Liver (tissue), 8 donors: ENCODE measurements at regions not wholly inside any gene's neighbourhood (a gene's known extent, or its start where the extent isn't known, plus 50 kb on each side); places are given as distances from the start of the nearest gene placed in this dataset.

ENCODE experiments used
- DNase-seq: peaks from one replicate; pipeline ENCODE4 v3.0.0-alpha.2; 2017; ENCODE audit warnings: low spot score
- H3K27ac ChIP-seq, 2 donors: one replicate each; pipeline ENCODE4 v1.7.0; 2013; ENCODE audit warnings: inconsistent platforms in 2 of 2, low read length in 2 of 2, control low read depth in 1 of 2, low read depth in 1 of 2, mild to moderate bottlenecking in 1 of 2
- H3K27me3 ChIP-seq, 4 donors: one replicate each; pipeline versions ENCODE4 v1.6.1 to v1.7.0; 2013; ENCODE audit warnings: low read length in 3 of 4, inconsistent platforms in 1 of 4, mild to moderate bottlenecking in 1 of 4, moderate library complexity in 1 of 4; ENCODE audit not compliant: control insufficient read depth in 4 of 4, insufficient read depth in 4 of 4
- H3K36me3 ChIP-seq, 4 donors: one replicate each; pipeline versions ENCODE4 v1.6.1 to v1.7.0; 2013; ENCODE audit warnings: low read length in 3 of 4, mild to moderate bottlenecking in 3 of 4, low read depth in 1 of 4, moderate library complexity in 1 of 4; ENCODE audit not compliant: control insufficient read depth in 4 of 4, insufficient read depth in 3 of 4
- H3K4me1 ChIP-seq, 4 donors: one replicate each; pipeline versions ENCODE4 v1.6.1 to v1.7.0; 2013; ENCODE audit warnings: low read length in 3 of 4, mild to moderate bottlenecking in 3 of 4, moderate library complexity in 1 of 4; ENCODE audit not compliant: control insufficient read depth in 4 of 4, insufficient read depth in 4 of 4
- H3K4me3 ChIP-seq, 3 donors: one replicate each; pipeline versions ENCODE4 v1.6.1 to v1.7.0; 2013; ENCODE audit warnings: low read length in 3 of 3, control low read depth in 1 of 3, low read depth in 1 of 3, mild to moderate bottlenecking in 1 of 3
- H3K9ac ChIP-seq, 2 donors: one replicate each; pipeline ENCODE4 v1.7.0; 2013; ENCODE audit warnings: low read length in 2 of 2, mild to moderate bottlenecking in 2 of 2, moderate library complexity in 2 of 2, control low read depth in 1 of 2, low read depth in 1 of 2
- H3K9me3 ChIP-seq, 4 donors: one replicate each; pipeline versions ENCODE4 v1.6.1 to v1.7.0; 2013; ENCODE audit warnings: low read length in 3 of 4; ENCODE audit not compliant: control insufficient read depth in 4 of 4
- EGR1 ChIP-seq, 2 donors: IDR thresholded peaks; 2 replicates each; pipeline ENCODE4 v1.6.1; 2016 to 2018; ENCODE audit warnings: antibody characterized with exemption in 2 of 2, low read depth in 2 of 2
- FOXA2 ChIP-seq: IDR thresholded peaks from 2 replicates; pipeline ENCODE4 v1.6.1; 2016; ENCODE audit warnings: antibody characterized with exemption
- GABPA ChIP-seq, 2 donors: IDR thresholded peaks in 1 of 2; conservative IDR thresholded peaks in 1 of 2; 2 replicates each; pipeline ENCODE4 v1.6.1; 2016; ENCODE audit warnings: antibody characterized with exemption in 2 of 2, mild to moderate bottlenecking in 1 of 2, moderate library complexity in 1 of 2
- HNF4A ChIP-seq, 2 donors: conservative IDR thresholded peaks; 2 replicates each; pipeline ENCODE4 v1.6.1; 2016; ENCODE audit warnings: antibody characterized with exemption in 2 of 2, mild to moderate bottlenecking in 2 of 2
- HNF4G ChIP-seq: IDR thresholded peaks from 2 replicates; pipeline ENCODE4 v1.6.1; 2016; ENCODE audit warnings: antibody characterized with exemption
- JUND ChIP-seq, 2 donors: IDR thresholded peaks; 2 replicates each; pipeline ENCODE4 v1.6.1; 2016; ENCODE audit warnings: antibody characterized with exemption in 2 of 2
- NR2F2 ChIP-seq: IDR thresholded peaks from 2 replicates; pipeline ENCODE4 v1.6.1; 2016; ENCODE audit warnings: antibody characterized with exemption
- RAD21 ChIP-seq, 2 donors: IDR thresholded peaks; 2 replicates each; pipeline ENCODE4 v1.6.1; 2016; ENCODE audit warnings: antibody characterized with exemption in 2 of 2, mild to moderate bottlenecking in 2 of 2
- REST ChIP-seq: IDR thresholded peaks from 2 replicates; pipeline ENCODE4 v1.6.1; 2016; ENCODE audit warnings: antibody characterized with exemption, mild to moderate bottlenecking
- RXRA ChIP-seq, 2 donors: IDR thresholded peaks; 2 replicates each; pipeline ENCODE4 v1.6.1; 2017 to 2018; ENCODE audit warnings: antibody characterized with exemption in 2 of 2, mild to moderate bottlenecking in 1 of 2
- TAF1 ChIP-seq: conservative IDR thresholded peaks from 2 replicates; pipeline ENCODE4 v1.6.1; 2016; ENCODE audit warnings: antibody characterized with exemption, mild to moderate bottlenecking
- YY1 ChIP-seq: IDR thresholded peaks from 2 replicates; pipeline ENCODE4 v1.6.1; 2016; ENCODE audit warnings: antibody characterized with exemption, mild to moderate bottlenecking
- WGBS: extraction: QIAGEN DNeasy Blood & Tissue Kit; methylation state at CpG from one replicate; pipeline ENCODE4 v1.1.7; 2013; 5-methylcytosine and 5-hydroxymethylcytosine counted together
- TF ChIP-seq, protein P1 (sequence below): fragments of 150-350 bp; IDR thresholded peaks from 2 replicates; pipeline ENCODE4 v1.5.1; 2017; ENCODE audit warnings: improper control_type of control experiment, low read depth, low read length; ENCODE audit not compliant: missing input control
- TF ChIP-seq, protein P2 (sequence below): IDR thresholded peaks from 2 replicates; pipeline ENCODE4 v1.6.1; 2016; ENCODE audit warnings: antibody characterized with exemption
- TF ChIP-seq, protein P3 (sequence below): IDR thresholded peaks from 2 replicates; pipeline ENCODE4 v1.6.1; 2016; ENCODE audit warnings: antibody characterized with exemption
- TF ChIP-seq, protein P4 (sequence below): IDR thresholded peaks from 2 replicates; pipeline ENCODE4 v1.6.1; 2016; ENCODE audit warnings: antibody characterized with exemption
- donor health status: healthy.
- donor health status: healthy.
- donor health status: healthy.
- donor health status: healthy.
- donor health status: healthy.

- TF ChIP-seq REST: no peak
These were observed 390.7 kb downstream of the PDCD6IP start (continued) for GRCh38 chr3:34189133-34189532.

DNA sequence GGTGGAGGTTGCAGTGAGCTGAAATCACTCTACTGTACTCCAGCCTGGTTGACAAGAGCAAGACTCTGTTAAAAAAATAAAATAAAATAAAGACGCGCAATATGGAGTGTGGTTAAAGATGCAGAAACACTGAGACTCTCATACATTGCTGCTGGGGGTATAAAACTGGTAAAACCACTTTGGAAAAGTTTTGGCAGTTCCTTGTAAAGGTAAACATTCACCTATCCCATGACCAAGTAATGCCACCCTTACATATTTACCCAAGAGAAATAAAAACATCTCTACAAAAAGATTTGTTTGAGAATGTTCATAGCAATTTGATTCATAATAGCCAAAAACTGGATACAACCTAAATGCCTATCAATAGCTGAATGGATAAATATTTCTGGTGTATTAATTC lies 398.5 kb downstream of the PDCD6IP start:
- Histone ChIP-seq H3K4me3 (no peak overlapping the region), H3K9ac (no peak overlapping the region), H3K27ac (no peak overlapping the region), H3K4me1 (no peaks in the 10 kb centered on the region), H3K27me3 (no peaks in the 10 kb centered on the region), H3K36me3 (no peaks in the 10 kb centered on the region), H3K9me3 (no peaks in the 10 kb centered on the region)
- TF ChIP-seq NR2F2 (no peak), EGR1 (IDR thresholded peaks at IDR 0.05; ENCODE audit: low read depth in 2 of 2) (no peak), HNF4G (no peak), YY1 (no peak), RAD21 (IDR thresholded peaks at IDR 0.05) (no peak), HNF4A (conservative IDR thresholded peaks at IDR 0.05) (no peak), RXRA (IDR thresholded peaks at IDR 0.05) (no peak), JUND (IDR thresholded peaks at IDR 0.05) (no peak), FOXA2 (no peak), TAF1 (no peak), GABPA (IDR thresholded peaks at IDR 0.05 in 1 of 2, conservative IDR thresholded peaks at IDR 0.05 in 1 of 2) (no peak)
- TF ChIP-seq, protein P1, sequence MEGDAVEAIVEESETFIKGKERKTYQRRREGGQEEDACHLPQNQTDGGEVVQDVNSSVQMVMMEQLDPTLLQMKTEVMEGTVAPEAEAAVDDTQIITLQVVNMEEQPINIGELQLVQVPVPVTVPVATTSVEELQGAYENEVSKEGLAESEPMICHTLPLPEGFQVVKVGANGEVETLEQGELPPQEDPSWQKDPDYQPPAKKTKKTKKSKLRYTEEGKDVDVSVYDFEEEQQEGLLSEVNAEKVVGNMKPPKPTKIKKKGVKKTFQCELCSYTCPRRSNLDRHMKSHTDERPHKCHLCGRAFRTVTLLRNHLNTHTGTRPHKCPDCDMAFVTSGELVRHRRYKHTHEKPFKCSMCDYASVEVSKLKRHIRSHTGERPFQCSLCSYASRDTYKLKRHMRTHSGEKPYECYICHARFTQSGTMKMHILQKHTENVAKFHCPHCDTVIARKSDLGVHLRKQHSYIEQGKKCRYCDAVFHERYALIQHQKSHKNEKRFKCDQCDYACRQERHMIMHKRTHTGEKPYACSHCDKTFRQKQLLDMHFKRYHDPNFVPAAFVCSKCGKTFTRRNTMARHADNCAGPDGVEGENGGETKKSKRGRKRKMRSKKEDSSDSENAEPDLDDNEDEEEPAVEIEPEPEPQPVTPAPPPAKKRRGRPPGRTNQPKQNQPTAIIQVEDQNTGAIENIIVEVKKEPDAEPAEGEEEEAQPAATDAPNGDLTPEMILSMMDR: no peak
- TF ChIP-seq, protein P2, sequence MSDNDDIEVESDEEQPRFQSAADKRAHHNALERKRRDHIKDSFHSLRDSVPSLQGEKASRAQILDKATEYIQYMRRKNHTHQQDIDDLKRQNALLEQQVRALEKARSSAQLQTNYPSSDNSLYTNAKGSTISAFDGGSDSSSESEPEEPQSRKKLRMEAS: no peak
- TF ChIP-seq, protein P3, sequence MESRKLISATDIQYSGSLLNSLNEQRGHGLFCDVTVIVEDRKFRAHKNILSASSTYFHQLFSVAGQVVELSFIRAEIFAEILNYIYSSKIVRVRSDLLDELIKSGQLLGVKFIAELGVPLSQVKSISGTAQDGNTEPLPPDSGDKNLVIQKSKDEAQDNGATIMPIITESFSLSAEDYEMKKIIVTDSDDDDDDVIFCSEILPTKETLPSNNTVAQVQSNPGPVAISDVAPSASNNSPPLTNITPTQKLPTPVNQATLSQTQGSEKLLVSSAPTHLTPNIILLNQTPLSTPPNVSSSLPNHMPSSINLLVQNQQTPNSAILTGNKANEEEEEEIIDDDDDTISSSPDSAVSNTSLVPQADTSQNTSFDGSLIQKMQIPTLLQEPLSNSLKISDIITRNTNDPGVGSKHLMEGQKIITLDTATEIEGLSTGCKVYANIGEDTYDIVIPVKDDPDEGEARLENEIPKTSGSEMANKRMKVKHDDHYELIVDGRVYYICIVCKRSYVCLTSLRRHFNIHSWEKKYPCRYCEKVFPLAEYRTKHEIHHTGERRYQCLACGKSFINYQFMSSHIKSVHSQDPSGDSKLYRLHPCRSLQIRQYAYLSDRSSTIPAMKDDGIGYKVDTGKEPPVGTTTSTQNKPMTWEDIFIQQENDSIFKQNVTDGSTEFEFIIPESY: no peak
- TF ChIP-seq, protein P4, sequence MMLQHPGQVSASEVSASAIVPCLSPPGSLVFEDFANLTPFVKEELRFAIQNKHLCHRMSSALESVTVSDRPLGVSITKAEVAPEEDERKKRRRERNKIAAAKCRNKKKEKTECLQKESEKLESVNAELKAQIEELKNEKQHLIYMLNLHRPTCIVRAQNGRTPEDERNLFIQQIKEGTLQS: no peak
- 97% methylated on average over 2 of the region's 2 CpGs for WGBS
- no peak for DNase-seq
